ENCODE measurements at regions not wholly inside any gene's neighbourhood (a gene's known extent, or its start where the extent isn't known, plus 50 kb on each side); places are given as distances from the start of the nearest gene placed in this dataset.

GRCh38 chr4:46594661-46595060 is 204.7 kb upstream of the GABRA2 start:
- H3K4me1 ChIP-seq: 0 out of 2 replicates have a peak, but pooled peaks cover 7% of the 10 kb centered on the region
- Mint-ChIP-seq H3K27me3 (ENCODE audit: insufficient read depth, unreplicated experiment) (no peaks in the 10 kb centered on the region), H3K9me3 (ENCODE audit: unreplicated experiment) (no peaks in the 10 kb centered on the region), H3K36me3 (ENCODE audit: insufficient read depth, unreplicated experiment) (no peaks in the 10 kb centered on the region), H3K4me3 (ENCODE audit: unreplicated experiment) (no peak overlapping the region), H3K27ac (ENCODE audit: unreplicated experiment) (no peak overlapping the region), H3K4me1 (ENCODE audit: low read depth, unreplicated experiment) (peaks cover 6% of the 10 kb centered on the region)
- TF ChIP-seq CTCF (IDR thresholded peaks at IDR 0.05; ENCODE audit: insufficient read depth in 1 of 2, low read depth in 1 of 2, low read length in 1 of 2, severe bottlenecking in 1 of 2, unreplicated experiment in 1 of 2): no peak
- intact Hi-C loops (cut with micrococcal nuclease; ENCODE audit: unreplicated experiment): no loop called here
- H3K27me3 ChIP-seq (replicated peaks; ENCODE audit: control insufficient read depth, insufficient read depth, low read length): no peaks in the 10 kb centered on the region
- no peaks in the 10 kb centered on the region for H3K36me3 ChIP-seq (ENCODE audit: control insufficient read depth, insufficient read depth, low read length)
- DNase-seq: no peak
- POLR2A ChIA-PET: no interaction called here
- no TSS peak for BruUV-seq (replicated peaks)
- no peak overlapping the region for H3K4me3 ChIP-seq (ENCODE audit: low read depth, low read length)
- peaks cover 2% of the 10 kb centered on the region; the same call in 1 of the 2 replicates for H3K9me3 ChIP-seq
- CTCF ChIA-PET: no interaction called here

- no peaks in the 10 kb centered on the region for H3K36me3 ChIP-seq (ENCODE audit: control insufficient read depth, insufficient read depth, low read length)
- Mint-ChIP-seq H3K27me3 (ENCODE audit: insufficient read depth, unreplicated experiment) (no peaks in the 10 kb centered on the region), H3K9me3 (ENCODE audit: unreplicated experiment) (no peaks in the 10 kb centered on the region), H3K4me1 (ENCODE audit: low read depth, unreplicated experiment) (no peaks in the 10 kb centered on the region), H3K36me3 (ENCODE audit: insufficient read depth, unreplicated experiment) (no peaks in the 10 kb centered on the region), H3K4me3 (ENCODE audit: unreplicated experiment) (no peak overlapping the region), H3K27ac (ENCODE audit: unreplicated experiment) (no peak overlapping the region)
- DNase-seq: no peak
- CTCF ChIA-PET: interaction anchor here (0.9 kb wide), 1 partner anchor 61 kb away, joined by 4 read pairs; no protein-coding TSS in a partner anchor
- no peak for TF ChIP-seq CTCF (IDR thresholded peaks at IDR 0.05; ENCODE audit: insufficient read depth in 1 of 2, low read depth in 1 of 2, low read length in 1 of 2, severe bottlenecking in 1 of 2, unreplicated experiment in 1 of 2)
- no peaks in the 10 kb centered on the region for H3K4me1 ChIP-seq
- POLR2A ChIA-PET: no interaction called here
- BruUV-seq (replicated peaks): no TSS peak
- no peaks in the 10 kb centered on the region; the same call in 1 of the 2 replicates for H3K9me3 ChIP-seq
- no peaks in the 10 kb centered on the region for H3K27me3 ChIP-seq (replicated peaks; ENCODE audit: control insufficient read depth, insufficient read depth, low read length)
- intact Hi-C loops (cut with micrococcal nuclease; ENCODE audit: unreplicated experiment): no loop called here
- no peak overlapping the region for H3K4me3 ChIP-seq (ENCODE audit: low read depth, low read length)
Observed at GRCh38 chr4:46586566-46586965, 196.6 kb upstream of the GABRA2 start.

- H3K9me3 ChIP-seq: no peaks in the 10 kb centered on the region
- no peak overlapping the region for H3K4me3 ChIP-seq (ENCODE audit: low read depth, low read length)
- Mint-ChIP-seq H3K27me3 (ENCODE audit: insufficient read depth, unreplicated experiment) (no peaks in the 10 kb centered on the region), H3K36me3 (ENCODE audit: insufficient read depth, unreplicated experiment) (no peaks in the 10 kb centered on the region), H3K4me3 (ENCODE audit: unreplicated experiment) (no peak overlapping the region), H3K27ac (ENCODE audit: unreplicated experiment) (no peak overlapping the region), H3K9me3 (ENCODE audit: unreplicated experiment) (no peaks in the 10 kb centered on the region), H3K4me1 (ENCODE audit: low read depth, unreplicated experiment) (no peaks in the 10 kb centered on the region)
- H3K27me3 ChIP-seq (replicated peaks; ENCODE audit: control insufficient read depth, insufficient read depth, low read length): no peaks in the 10 kb centered on the region
- no peaks in the 10 kb centered on the region; the same call in 1 of the 2 replicates for H3K4me1 ChIP-seq
- TF ChIP-seq CTCF (IDR thresholded peaks at IDR 0.05; ENCODE audit: insufficient read depth in 1 of 2, low read depth in 1 of 2, low read length in 1 of 2, severe bottlenecking in 1 of 2, unreplicated experiment in 1 of 2): no peak
- intact Hi-C loops (cut with micrococcal nuclease; ENCODE audit: unreplicated experiment): loop anchor here (1.0 kb wide), 1 partner anchor 37 kb away; no protein-coding TSS in a partner anchor
- CTCF ChIA-PET: no interaction called here
- DNase-seq: no peak
- no TSS peak for BruUV-seq (replicated peaks)
- POLR2A ChIA-PET: no interaction called here
- no peaks in the 10 kb centered on the region for H3K36me3 ChIP-seq (ENCODE audit: control insufficient read depth, insufficient read depth, low read length)
Observed at GRCh38 chr4:46581677-46582076, 191.7 kb upstream of the GABRA2 start.

Data from Caco-2 (cell line).